ENCODE measurements at regions not wholly inside any gene's neighbourhood (a gene's known extent, or its start where the extent isn't known, plus 50 kb on each side); places are given as distances from the start of the nearest gene placed in this dataset.
A peak's percentile ranks its signal among the peaks of the same experiment; 100 is the strongest.

GRCh38 chr18:67813380-67814028 lies 297.0 kb upstream of the DSEL start:
- no peak for DNase-seq (ENCODE audit: low spot score)
- H3K4me2 ChIP-seq = no peak overlapping the region
- H3K4me3 Mint-ChIP-seq = no peak overlapping the region
- H4K20me1 ChIP-seq (ENCODE audit: low read depth) = no peaks in the 10 kb centered on the region
- H2AFZ ChIP-seq (replicated peaks) = no peak overlapping the region
- H3K79me2 ChIP-seq (ENCODE audit: low read depth) = no peaks in the 10 kb centered on the region
- H3F3A ChIP-seq (ENCODE audit: low read depth) = no peaks in the 10 kb centered on the region
- H3K4me3 ChIP-seq = no peak overlapping the region
- H3K27ac Mint-ChIP-seq = no peak overlapping the region
- no peaks in the 10 kb centered on the region for H3K27me3 ChIP-seq
- H3K27ac ChIP-seq = no peak overlapping the region
- TF ChIP-seq EZH2 (IDR thresholded peaks at IDR 0.05) (no peak), EZH2phosphoT487 (IDR thresholded peaks at IDR 0.05) (no peak), CTCF (IDR thresholded peaks at IDR 0.05) (no peak)
- peaks cover under 1% of the 10 kb centered on the region for H3K9me3 Mint-ChIP-seq
- H3K36me3 Mint-ChIP-seq = no peaks in the 10 kb centered on the region
- no peaks in the 10 kb centered on the region for H3K9me3 ChIP-seq (ENCODE audit: low read depth)
- H3K4me1 ChIP-seq = no peaks in the 10 kb centered on the region
- H3K27me3 Mint-ChIP-seq (ENCODE audit: insufficient read depth, low read depth) = peaks cover 2% of the 10 kb centered on the region
- H3K36me3 ChIP-seq = no peaks in the 10 kb centered on the region
- no peaks in the 10 kb centered on the region for H3K4me1 Mint-ChIP-seq
- no peak overlapping the region for H3K9ac ChIP-seq

- Histone ChIP-seq H3K79me2 (ENCODE audit: low read depth) (no peaks in the 10 kb centered on the region), H3K9ac (no peak overlapping the region), H3K27ac (no peak overlapping the region), H3K4me3 (no peak overlapping the region), H3F3A (ENCODE audit: low read depth) (no peaks in the 10 kb centered on the region), H3K36me3 (no peaks in the 10 kb centered on the region), H3K4me1 (no peaks in the 10 kb centered on the region), H2AFZ (replicated peaks) (no peak overlapping the region), H4K20me1 (ENCODE audit: low read depth) (no peaks in the 10 kb centered on the region), H3K4me2 (no peak overlapping the region), H3K27me3 (no peaks in the 10 kb centered on the region), H3K9me3 (ENCODE audit: low read depth) (no peaks in the 10 kb centered on the region)
- peaks cover 2% of the 10 kb centered on the region for H3K27me3 Mint-ChIP-seq (ENCODE audit: insufficient read depth, low read depth)
- H3K27ac Mint-ChIP-seq = no peak overlapping the region
- no peaks in the 10 kb centered on the region for H3K4me1 Mint-ChIP-seq
- H3K4me3 Mint-ChIP-seq = no peak overlapping the region
- peaks cover 5% of the 10 kb centered on the region for H3K36me3 Mint-ChIP-seq
- TF ChIP-seq EZH2 (IDR thresholded peaks at IDR 0.05) (no peak), EZH2phosphoT487 (IDR thresholded peaks at IDR 0.05) (no peak), CTCF (IDR thresholded peaks at IDR 0.05) (no peak)
- peak; percentile 30 for DNase-seq (ENCODE audit: low spot score)
- H3K9me3 Mint-ChIP-seq = peaks cover 27% of the 10 kb centered on the region
Observed at GRCh38 chr18:67805261-67805660, 288.7 kb upstream of the DSEL start.

GRCh38 chr18:67794521-67794920 lies 278.0 kb upstream of the DSEL start:
- no peaks in the 10 kb centered on the region for H3K27me3 ChIP-seq
- Mint-ChIP-seq H3K27ac (no peak overlapping the region), H3K36me3 (no peaks in the 10 kb centered on the region), H3K4me3 (no peak overlapping the region), H3K9me3 (no peaks in the 10 kb centered on the region), H3K4me1 (no peaks in the 10 kb centered on the region), H3K27me3 (ENCODE audit: insufficient read depth, low read depth) (no peaks in the 10 kb centered on the region)
- H4K20me1 ChIP-seq (ENCODE audit: low read depth) = no peaks in the 10 kb centered on the region
- H3K4me1 ChIP-seq = no peaks in the 10 kb centered on the region
- H3K79me2 ChIP-seq (ENCODE audit: low read depth) = no peaks in the 10 kb centered on the region
- H3K4me3 ChIP-seq = no peak overlapping the region
- H2AFZ ChIP-seq (replicated peaks) = no peak overlapping the region
- no peak overlapping the region for H3K27ac ChIP-seq
- no peaks in the 10 kb centered on the region for H3F3A ChIP-seq (ENCODE audit: low read depth)
- TF ChIP-seq EZH2 (IDR thresholded peaks at IDR 0.05) = no peak
- no peak for TF ChIP-seq EZH2phosphoT487 (IDR thresholded peaks at IDR 0.05)
- no peak for TF ChIP-seq CTCF (IDR thresholded peaks at IDR 0.05)
- H3K36me3 ChIP-seq = no peaks in the 10 kb centered on the region
- DNase-seq (ENCODE audit: low spot score) = no peak
- H3K4me2 ChIP-seq = no peak overlapping the region
- H3K9ac ChIP-seq = no peak overlapping the region
- H3K9me3 ChIP-seq (ENCODE audit: low read depth) = no peaks in the 10 kb centered on the region
